Activated naive CD4-positive, alpha-beta T cell treated with anti-CD3 and anti-CD28 coated beads, Interleukin-2, amount 50 U/mL, for 72 hours (primary cell): ENCODE measurements at regions not wholly inside any gene's neighbourhood (a gene's known extent, or its start where the extent isn't known, plus 50 kb on each side); places are given as distances from the start of the nearest gene placed in this dataset.

Experiments used
- ATAC-seq, 2 donors: fragments of 150-1000 bp; cut with Tn5 transposase; 2 replicates each; pipeline ENCODE4 v1.10.0; 2021; ENCODE audit warnings: mild to moderate bottlenecking in 2 of 2, moderate library complexity in 2 of 2
- DNase-seq, 2 donors: peaks; one replicate each; pipeline ENCODE4 v3.0.0; 2021 to 2022; ENCODE audit warnings: low spot score in 2 of 2
- H3K27ac Mint-ChIP-seq, 2 donors: one replicate each; pipeline ENCODE4 v1.8.0; 2022; ENCODE audit warnings: mild to moderate bottlenecking in 2 of 2, mixed read lengths in 2 of 2
- H3K36me3 Mint-ChIP-seq, 2 donors: one replicate each; pipeline ENCODE4 v1.8.0; 2022; ENCODE audit warnings: mixed read lengths in 2 of 2
- H3K9me3 Mint-ChIP-seq, 2 donors: one replicate each; pipeline ENCODE4 v1.8.0; 2022; ENCODE audit warnings: mixed read lengths in 2 of 2

DNA sequence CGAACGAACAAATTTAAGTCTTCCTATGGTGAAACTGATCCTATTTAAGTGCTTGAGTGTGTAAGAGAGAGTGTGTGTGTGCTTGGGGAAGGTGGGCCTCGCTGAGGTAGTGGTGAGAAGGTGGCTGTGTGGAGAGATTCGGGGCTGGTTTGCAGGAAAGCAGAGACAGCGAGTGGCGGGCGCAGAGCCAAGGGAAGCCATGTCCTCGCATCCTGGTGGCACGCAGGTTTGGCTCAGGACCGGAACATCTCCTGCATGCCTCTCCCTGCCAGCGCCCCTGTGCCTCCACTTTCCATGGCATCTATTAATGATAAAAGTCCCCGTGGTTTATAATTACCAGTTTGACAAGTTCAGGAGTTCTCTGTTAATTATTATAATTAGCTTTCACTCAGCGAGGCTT is 383.1 kb upstream of the CADM1 start:
- ATAC-seq (no peak), DNase-seq (no peak)
- Mint-ChIP-seq H3K9me3 (peaks cover 10 to 13% of the 10 kb centered on the region in 2 donors), H3K27ac (no peak overlapping the region), H3K36me3 (no peaks in the 10 kb centered on the region)

DNA sequence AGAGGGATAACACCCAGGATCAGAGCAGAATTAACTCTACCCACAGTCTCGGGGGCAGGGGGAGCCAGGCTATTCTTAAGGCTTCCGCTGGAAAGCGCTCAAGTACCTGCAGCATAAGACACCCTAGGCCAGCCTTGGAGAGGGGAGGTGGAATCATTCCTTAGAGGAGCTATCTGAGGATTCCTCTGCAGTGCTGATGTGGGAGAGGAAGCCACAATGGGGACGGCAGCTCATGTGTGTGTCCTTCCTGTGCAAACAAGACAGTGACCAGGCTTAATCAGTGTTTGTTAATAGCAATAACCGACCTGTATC is 382.2 kb upstream of the CADM1 start:
- H3K9me3 Mint-ChIP-seq = peaks cover 13 to 16% of the 10 kb centered on the region in 2 donors
- ATAC-seq = no peak
- H3K36me3 Mint-ChIP-seq = peaks cover 6% of the 10 kb centered on the region in 2 donors
- no peak overlapping the region for H3K27ac Mint-ChIP-seq
- DNase-seq = no peak

DNA sequence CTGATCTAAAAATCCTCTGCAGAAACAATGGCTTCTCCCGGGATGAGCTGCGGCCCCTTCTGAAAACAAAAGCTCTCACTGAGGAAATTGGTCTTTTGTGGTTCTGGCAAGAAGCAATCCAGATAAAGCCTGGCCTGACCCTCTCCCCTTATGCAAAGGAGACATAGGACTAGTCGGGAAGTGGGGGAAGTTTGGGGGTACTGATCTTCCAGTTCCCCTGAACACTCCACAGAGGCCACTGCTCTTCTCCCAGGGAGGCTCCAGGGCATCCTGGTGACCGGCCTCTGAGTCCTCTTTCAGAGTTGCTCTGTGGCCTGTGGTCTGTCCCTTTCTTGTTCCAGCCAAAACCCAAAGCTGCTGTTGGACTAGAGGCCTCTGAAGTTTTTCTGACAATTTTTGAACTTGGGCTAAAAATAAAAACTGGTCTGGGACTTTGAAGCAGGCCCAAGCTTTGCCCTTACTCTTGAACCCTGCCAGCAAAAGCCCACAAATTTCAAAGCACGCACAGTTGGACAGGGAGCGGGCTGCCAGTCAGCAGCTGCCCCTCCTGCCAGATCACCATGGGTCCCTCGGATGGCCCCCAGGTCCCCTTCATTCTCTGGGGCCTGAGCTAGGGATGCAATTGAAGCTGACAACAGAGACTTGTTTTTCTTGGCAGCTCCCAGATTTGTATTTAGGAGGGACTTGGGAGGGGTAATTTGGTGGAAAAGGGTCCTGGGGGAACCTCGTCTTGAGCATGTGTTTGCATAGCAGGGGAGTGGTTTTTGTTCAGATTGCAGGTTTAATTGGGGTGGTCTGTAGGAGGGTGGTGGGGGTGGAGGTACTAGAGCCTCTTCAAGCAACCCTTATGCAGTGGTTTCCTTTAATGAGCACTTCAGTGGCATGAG is 381.6 kb upstream of the CADM1 start:
- peaks cover 6 to 12% of the 10 kb centered on the region in 2 donors for H3K36me3 Mint-ChIP-seq
- ATAC-seq (no peak), DNase-seq (no peak)
- peak overlapping the region in 1 of 2 donors; percentile 56 for H3K27ac Mint-ChIP-seq
- H3K9me3 Mint-ChIP-seq = peaks cover 13 to 15% of the 10 kb centered on the region in 2 donors

DNA sequence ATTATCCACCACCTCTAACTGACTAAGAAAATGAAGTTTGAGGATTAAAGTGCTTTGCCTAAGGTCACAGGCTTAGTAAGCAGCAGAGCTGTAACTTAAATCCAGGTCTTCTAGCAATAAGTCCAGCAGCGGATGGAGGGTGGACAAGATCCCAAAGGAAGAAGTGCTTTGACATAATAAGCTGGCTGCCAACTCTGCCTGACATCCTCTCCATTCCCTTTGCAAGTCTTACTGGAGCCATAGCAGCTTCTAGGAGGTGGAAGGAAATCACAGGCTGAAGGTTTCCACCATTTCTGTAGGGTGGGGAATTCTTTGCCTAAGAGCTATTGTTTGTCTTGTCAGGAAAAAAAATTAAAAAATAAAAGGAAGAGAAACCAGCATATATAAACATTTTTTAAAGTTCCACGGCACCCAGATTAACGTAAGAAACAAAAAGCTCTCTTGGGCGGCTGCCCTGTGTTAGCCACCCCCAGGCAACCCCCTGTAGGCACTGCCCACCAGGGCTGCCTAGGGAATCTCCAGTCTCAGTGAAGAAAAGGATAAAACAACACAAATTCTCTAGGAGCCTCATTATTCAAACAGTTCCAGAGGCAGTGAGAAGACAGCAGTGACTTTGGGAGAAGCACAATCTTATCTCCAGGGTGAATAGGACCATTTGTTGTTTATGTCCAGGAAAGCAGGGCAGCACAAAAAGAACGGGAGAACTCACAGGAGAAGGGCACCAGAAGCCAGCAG is 380.8 kb upstream of the CADM1 start:
- Mint-ChIP-seq H3K27ac (no peak overlapping the region), H3K36me3 (peaks cover 6 to 18% of the 10 kb centered on the region in 2 donors), H3K9me3 (peaks cover 13 to 16% of the 10 kb centered on the region in 2 donors)
- DNase-seq = no peak
- ATAC-seq = no peak

DNA sequence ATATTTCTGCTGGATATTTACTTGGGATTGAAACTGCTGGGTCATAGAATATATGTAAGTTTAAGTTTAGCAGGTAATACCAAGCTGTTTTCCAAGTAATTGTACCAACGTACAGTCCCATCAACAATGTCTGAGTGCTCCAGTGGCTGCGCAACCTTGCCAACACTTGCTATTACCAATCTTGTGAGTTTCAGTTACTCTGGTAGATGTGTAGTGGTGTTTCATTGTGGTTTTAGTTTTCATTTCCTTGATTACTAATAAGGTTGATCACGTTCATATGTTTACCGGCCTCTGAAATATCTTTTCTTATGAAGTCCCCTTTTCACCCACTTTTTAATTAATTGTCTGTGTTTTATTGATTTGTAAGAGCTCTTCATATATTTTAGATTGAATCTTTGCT is 370.6 kb upstream of the CADM1 start:
- DNase-seq (no peak), ATAC-seq (no peak)
- peaks cover 0 to 4% of the 10 kb centered on the region in 2 donors for H3K36me3 Mint-ChIP-seq
- H3K27ac Mint-ChIP-seq = no peak overlapping the region
- H3K9me3 Mint-ChIP-seq = peaks cover 5 to 6% of the 10 kb centered on the region in 2 donors

DNA sequence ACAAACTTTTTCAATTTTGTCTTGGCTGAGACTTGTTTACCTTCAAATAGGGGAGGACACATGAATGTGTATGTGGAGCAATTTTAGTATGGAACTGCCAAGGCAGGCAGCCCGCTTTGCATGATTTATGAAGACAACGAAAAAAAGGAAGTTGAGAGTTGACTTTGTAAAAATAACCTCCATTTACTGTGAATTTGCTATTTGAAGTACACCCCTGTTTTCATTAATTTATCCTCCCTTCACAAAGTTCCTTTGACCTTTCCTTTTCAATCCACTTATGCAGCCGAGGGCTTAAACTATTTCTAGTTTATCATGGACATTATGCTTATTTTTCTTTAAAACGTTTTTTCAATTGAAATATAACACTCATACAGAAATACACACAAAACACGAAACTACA is 369.6 kb upstream of the CADM1 start:
- ATAC-seq = no peak
- no peak for DNase-seq
- Mint-ChIP-seq H3K36me3 (no peaks in the 10 kb centered on the region), H3K9me3 (peaks cover 0 to 4% of the 10 kb centered on the region in 2 donors), H3K27ac (no peak overlapping the region)

DNA sequence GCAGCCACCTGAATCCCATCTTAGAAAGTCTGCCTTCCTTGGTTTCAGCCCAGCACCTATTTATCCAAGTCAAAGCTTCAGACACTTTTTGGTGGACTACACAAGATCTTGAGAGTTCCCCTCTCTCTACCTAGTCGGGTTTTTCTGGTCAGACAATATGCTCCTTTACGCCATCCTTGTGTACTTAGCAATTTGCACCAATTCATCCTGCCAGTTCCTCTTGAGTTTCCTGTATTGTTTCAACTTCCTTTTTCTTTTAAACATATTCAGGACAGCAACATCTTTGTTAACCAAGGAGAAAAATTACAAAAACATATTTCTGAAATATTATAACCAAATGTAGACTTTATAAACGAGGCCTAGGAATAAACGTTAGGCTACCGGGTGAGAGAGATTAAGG is 368.2 kb upstream of the CADM1 start:
- Mint-ChIP-seq H3K36me3 (no peaks in the 10 kb centered on the region), H3K27ac (no peak overlapping the region), H3K9me3 (peaks cover 0 to 4% of the 10 kb centered on the region in 2 donors)
- ATAC-seq = no peak
- DNase-seq = no peak

DNA sequence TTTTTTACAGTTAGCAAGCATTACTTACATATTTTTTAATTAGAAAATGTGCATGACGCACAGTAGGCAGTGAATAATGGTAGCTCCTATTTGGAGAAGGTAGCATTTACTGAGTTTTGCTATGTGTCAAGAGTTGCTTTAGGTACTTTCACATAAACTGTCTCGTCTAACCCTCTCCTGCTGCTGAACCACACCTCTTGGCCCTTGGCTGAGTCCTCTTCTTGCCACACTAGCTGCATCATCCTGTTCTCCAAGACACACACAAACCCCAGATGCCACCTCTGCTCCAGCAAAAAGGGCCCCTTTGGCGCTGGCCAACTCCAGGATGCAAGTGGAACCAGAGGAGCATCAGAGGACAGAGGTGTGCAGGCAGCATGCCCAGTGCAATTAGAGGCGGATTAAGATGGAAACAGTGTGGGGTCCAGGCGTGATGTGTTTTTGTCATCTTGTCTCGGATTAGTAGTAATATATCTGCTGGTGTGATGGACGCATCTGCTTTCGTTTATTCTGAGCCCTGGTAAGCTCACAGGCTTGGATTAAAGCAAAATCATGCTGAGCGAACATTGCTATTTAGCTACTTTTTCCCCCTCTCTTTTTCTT is 367.0 kb upstream of the CADM1 start:
- DNase-seq (no peak), ATAC-seq (no peak)
- H3K36me3 Mint-ChIP-seq = no peaks in the 10 kb centered on the region
- H3K9me3 Mint-ChIP-seq = peaks cover 0 to 4% of the 10 kb centered on the region in 2 donors
- no peak overlapping the region for H3K27ac Mint-ChIP-seq

DNA sequence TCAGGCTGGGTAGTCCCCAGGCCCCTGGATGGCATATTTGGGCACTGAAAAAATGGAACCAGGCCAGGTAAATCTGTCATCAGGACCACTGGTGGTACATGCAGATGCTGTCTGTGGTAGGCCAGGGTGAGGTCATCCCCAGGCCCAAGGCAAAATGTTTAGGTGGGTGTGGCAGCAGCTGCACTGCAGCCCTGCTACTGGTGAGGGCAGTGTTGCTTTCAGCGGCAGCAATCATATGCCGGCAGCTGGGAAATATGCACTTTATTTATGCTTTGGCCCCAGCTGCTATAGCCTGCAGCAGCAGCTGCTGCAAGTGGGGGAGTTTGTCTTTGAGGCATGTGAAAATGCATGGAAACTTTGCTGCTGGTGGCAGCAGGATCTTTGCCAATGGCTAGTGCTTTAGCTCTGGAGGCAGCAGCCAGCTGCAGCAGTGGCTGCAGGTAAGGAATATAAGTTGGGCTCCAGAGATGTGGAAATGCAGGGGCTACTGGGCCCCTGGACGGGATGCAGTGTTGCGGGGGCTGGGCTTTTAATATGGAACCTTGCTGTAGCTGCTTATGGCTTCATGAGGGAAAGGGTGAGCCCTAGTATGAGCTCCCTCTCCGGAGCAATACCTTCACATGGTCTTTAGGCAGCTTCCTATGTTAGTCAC is 365.7 kb upstream of the CADM1 start:
- ATAC-seq = no peak
- DNase-seq = no peak
- Mint-ChIP-seq H3K27ac (no peak overlapping the region), H3K9me3 (peaks cover 4% of the 10 kb centered on the region in 2 donors), H3K36me3 (no peaks in the 10 kb centered on the region)

DNA sequence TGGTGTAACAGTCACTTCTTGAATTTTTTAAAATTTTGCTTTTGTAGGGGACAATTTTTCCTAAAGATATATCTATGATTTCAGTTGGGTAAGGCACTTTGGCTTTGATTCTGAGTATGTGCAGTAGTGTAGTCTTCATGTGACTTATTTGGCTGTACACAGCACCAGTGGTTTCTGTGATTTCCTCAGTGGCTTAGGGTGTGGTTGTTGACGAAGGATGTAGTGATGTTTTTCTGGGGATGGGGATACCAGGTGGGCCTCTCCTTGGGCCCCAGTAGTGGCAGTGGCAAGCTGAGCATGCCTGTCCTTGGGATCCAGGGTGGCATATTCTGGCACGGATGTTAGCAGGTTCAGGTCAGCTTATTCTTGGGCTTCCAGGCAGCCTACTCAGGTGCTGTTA is 364.9 kb upstream of the CADM1 start:
- no peak overlapping the region for H3K27ac Mint-ChIP-seq
- DNase-seq = no peak
- H3K36me3 Mint-ChIP-seq = no peaks in the 10 kb centered on the region
- no peak for ATAC-seq
- H3K9me3 Mint-ChIP-seq = peaks cover 4 to 5% of the 10 kb centered on the region in 2 donors

DNA sequence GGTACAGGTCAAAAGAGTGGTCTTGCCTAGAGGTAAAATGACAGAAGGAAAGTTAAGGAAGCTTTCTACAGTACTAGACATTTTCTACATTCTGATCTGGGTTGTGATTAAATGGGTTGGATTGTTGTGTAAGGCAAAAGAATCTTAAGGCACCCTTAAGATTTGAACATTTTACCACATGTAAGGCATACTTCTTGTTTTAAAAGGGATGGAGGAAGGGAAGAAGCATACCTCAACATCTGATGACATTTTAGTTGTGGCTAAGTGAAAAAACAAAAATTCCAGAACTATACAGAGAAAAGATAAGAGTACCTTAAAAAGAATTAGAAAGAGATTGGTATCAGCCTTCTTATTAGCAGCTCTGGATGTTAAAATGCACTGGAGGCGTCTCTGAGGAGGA is 356.0 kb upstream of the CADM1 start:
- no peak for ATAC-seq
- Mint-ChIP-seq H3K27ac (no peak overlapping the region), H3K9me3 (peaks cover 11 to 22% of the 10 kb centered on the region in 2 donors), H3K36me3 (no peaks in the 10 kb centered on the region)
- DNase-seq = no peak

DNA sequence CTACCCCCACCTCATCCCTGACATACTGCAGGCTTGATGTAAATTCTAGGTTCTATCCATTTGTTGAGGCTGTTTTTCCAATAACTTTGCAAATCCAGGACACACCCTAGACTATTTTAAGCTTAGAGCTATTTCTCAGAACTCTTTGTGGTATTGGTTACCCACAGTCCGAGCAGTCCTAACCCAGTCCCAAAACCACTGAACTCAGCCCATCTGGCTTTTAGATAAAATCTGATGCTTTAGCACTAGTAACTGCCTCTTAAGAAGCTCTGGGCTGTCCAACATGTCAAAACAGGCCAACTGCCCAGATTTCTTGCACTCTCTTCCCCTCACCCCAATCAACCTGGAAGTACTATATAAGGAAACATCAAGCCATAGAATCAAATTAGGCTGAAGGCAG is 344.4 kb upstream of the CADM1 start:
- H3K9me3 Mint-ChIP-seq = peaks cover 7 to 13% of the 10 kb centered on the region in 2 donors
- no peaks in the 10 kb centered on the region for H3K36me3 Mint-ChIP-seq
- DNase-seq (no peak), ATAC-seq (no peak)
- no peak overlapping the region for H3K27ac Mint-ChIP-seq

DNA sequence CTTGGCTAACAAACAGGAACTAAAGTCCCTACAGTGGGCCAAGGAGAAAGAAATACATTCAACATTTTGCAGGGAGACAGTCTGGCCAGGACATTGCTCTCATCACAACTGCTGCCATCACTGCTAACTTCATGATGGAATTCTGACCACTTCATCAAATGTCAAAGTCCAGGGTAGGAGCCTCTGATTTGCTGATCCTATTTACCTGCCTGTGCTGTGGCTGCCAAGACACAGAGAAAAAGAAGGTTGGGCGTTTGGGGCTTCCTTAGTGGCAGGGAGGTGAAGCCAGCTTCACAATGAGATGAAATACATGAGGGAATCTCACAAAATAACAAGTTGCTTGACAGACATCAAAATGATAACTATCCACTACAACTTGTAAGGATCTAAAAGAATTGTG is 343.9 kb upstream of the CADM1 start:
- Mint-ChIP-seq H3K36me3 (no peaks in the 10 kb centered on the region), H3K9me3 (peaks cover 7 to 13% of the 10 kb centered on the region in 2 donors), H3K27ac (no peak overlapping the region)
- ATAC-seq (no peak), DNase-seq (no peak)

DNA sequence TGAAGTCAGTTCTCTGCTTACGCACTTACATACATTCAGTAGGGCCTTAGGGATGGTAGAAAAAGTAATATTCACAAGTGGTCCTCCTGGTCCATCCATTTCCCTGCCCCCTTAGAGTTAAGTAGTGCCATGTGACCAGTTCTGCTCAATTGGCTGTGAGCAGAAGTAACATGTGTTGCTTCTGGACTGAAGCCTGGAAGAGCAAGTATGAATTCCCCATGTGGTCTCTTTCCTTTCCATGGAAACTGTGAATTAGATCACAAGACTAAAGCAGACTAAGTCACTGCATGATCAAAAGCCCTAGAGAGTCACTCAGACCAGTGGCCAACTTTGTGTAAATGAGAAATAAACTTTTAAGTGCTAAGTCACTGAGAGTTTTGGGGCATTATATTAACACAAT is 341.7 kb upstream of the CADM1 start:
- Mint-ChIP-seq H3K36me3 (no peaks in the 10 kb centered on the region), H3K9me3 (peaks cover 7 to 13% of the 10 kb centered on the region in 2 donors), H3K27ac (no peak overlapping the region)
- no peak for ATAC-seq
- no peak for DNase-seq

DNA sequence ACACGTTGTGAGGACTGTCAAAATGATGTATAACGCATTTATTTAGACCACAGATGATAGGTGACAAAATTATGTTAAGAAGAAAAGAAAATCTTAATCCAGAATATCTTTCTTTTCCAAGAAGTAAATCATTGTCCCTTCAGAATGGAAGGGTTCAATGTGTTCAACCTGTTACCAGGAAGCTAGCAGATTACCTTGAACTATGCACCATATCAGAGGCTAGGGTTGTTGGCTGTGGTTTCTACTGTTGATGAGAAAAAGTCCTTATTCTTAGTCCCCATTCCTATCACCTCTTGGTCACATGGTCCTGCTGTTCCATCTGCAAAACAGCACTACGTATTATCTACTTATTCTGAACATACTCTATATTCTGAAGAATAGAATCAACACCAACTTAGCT is 339.5 kb upstream of the CADM1 start:
- H3K27ac Mint-ChIP-seq = no peak overlapping the region
- peaks cover 3 to 8% of the 10 kb centered on the region in 2 donors for H3K9me3 Mint-ChIP-seq
- H3K36me3 Mint-ChIP-seq = no peaks in the 10 kb centered on the region
- no peak for ATAC-seq
- no peak for DNase-seq

DNA sequence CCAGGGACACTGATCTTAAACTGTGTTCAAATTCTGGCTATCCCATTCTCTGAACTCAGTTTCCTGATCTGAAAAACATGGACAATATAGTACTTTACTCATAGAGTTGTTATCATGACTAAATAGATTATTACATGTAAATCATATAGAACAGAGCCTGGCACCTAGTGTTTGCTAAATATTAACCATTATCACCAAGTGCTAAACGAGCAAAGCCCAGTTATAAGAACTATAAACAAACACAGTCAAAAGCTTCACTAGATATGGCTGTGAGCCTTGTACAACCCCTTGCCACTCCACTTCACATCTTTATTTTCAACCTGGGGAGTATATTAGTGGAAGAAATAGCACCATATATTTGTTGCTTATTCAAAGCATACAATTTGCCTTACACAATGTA is 338.9 kb upstream of the CADM1 start:
- peaks cover 6 to 11% of the 10 kb centered on the region in 2 donors for H3K9me3 Mint-ChIP-seq
- ATAC-seq (no peak), DNase-seq (no peak)
- H3K27ac Mint-ChIP-seq = no peak overlapping the region
- H3K36me3 Mint-ChIP-seq = no peaks in the 10 kb centered on the region

DNA sequence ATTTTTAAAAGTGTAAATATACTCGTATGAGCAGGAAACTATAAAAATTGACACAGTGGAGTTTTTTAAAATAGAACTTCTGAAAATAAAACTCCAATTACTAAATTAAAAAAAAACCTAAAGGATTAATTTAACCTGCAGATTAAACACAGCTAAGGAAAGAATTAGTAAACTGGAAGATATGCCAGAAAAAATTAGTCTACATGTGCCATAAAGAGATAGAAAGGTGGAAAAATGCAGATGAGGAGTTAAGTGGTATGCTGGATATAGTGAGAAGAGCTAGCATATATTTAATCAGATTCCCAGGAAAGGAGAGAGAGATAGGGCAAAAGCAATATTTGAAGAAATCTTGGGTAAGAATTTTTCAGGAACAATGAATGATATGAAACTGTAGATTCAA is 315.8 kb upstream of the CADM1 start:
- DNase-seq = no peak
- no peaks in the 10 kb centered on the region for H3K36me3 Mint-ChIP-seq
- ATAC-seq = no peak
- H3K27ac Mint-ChIP-seq = no peak overlapping the region
- peaks cover 10 to 12% of the 10 kb centered on the region in 2 donors for H3K9me3 Mint-ChIP-seq
